ENCODE measurements at regions not wholly inside any gene's neighbourhood (a gene's known extent, or its start where the extent isn't known, plus 50 kb on each side); places are given as distances from the start of the nearest gene placed in this dataset.

DNA sequence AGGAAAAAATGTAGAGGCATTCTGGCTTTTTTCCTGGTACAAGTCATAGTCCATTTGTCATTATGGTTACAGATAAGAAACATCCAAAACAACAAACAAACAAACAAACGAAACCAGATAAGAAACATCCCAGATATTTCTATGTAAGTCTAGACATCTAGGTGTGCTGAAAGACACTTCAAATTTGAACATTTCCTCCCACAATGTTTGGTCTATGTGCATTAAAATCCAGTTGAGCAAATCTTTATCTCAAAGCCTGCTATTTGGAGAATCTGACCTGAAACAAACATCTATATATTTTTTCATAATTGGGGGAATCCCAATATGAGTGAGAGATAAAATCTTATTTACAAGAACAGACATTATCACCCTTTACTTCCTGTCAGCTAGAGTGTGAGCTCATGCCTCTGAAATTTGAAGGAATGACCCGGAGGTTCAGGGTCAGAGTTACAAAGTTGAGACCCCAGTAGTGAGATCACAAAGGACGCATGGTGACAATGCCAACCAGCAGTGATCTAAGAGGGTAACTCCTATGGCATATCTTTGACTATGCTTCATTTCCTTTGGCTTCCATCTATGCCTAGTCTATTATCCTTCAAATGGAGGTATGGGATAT lies 182.9 kb upstream of the ATP1B1 start:
- DNase-seq = no peak

DNA sequence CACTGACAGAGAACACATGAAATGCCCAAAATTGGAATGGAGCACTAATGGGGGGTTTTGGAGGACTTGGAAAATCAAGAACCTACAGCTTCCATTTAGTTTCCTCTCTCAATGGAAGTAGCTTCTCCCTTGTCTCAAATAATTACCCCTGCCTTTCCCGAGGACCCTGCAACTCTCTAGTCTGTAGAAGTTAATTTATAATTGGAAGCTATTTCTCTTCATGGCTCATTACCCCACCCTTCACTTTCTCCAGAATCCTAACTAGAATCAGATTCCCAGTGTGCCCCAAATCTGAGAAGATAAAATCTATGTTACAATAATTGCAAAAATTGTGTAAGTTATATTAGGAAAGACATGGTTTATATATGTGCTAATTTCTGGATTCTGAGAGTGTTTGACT lies 181.5 kb upstream of the ATP1B1 start:
- no peak for DNase-seq

DNA sequence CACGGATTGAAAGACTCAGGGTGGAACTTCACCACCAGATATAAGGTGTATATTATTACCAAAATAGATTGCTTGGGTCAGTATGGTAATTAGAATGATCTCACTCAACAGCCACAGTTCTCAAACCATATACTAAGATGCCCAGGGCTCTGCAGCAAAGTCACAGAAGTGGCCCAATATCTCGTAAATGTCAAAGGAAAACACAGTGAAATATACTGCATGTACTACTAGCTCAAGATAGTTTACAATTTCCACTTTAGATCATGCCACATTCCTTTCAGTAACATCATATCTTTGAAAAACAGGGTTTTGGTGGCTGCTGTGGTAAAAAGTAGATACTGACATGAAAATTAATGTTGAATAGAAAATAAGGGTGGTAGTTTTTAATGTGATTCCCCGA lies 180.3 kb upstream of the ATP1B1 start:
- no peak for DNase-seq

DNA sequence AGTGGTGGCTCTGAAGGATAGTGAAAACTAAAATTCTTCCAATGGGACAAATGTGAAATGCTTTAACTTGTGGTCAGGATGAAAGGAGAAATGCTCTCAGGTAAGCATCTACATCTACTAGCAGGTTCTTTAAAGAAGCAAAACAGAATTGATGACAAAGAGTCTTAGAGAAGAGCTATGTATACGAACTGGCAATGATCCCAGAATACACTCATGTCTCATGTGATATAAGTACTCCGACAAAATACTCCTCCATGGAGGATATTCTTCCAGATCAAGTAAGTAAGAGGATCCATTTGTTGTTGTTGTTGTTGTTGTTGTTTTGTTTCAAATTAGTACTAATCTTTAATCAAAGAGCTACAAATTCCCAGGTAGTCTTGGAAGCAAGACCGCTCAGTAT lies 174.0 kb upstream of the ATP1B1 start:
- DNase-seq = no peak

DNA sequence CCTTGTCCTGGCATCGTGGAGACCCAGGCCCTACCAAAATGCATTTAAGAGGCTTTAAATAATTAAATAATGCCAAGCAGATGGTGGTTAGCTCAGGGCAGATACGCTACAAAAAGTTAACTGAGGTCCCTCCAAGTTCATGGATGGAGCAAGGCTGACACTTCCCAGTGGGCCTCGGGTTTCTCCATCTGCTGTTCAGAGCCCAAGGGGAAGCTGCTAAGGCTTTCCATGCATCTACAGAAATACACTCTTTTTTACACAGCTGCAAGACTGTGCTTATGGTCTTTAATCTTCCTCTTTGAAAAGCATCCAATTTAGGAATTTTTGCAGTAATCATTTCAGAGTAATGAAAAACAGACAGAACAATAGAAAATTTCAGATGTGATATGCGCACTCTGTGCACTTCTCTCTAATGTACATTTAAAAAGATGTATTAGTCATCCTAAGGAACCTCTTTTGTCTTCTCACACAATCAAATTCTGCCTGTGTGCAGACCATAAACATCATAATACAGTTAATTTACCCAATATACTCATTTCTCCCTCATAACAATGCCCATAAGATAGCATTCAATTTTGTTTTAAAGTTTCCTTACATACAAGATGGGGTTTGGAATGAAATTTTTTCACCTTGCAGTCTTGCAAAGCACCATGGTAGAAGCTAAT lies 173.2 kb upstream of the ATP1B1 start:
- no peak for DNase-seq

DNA sequence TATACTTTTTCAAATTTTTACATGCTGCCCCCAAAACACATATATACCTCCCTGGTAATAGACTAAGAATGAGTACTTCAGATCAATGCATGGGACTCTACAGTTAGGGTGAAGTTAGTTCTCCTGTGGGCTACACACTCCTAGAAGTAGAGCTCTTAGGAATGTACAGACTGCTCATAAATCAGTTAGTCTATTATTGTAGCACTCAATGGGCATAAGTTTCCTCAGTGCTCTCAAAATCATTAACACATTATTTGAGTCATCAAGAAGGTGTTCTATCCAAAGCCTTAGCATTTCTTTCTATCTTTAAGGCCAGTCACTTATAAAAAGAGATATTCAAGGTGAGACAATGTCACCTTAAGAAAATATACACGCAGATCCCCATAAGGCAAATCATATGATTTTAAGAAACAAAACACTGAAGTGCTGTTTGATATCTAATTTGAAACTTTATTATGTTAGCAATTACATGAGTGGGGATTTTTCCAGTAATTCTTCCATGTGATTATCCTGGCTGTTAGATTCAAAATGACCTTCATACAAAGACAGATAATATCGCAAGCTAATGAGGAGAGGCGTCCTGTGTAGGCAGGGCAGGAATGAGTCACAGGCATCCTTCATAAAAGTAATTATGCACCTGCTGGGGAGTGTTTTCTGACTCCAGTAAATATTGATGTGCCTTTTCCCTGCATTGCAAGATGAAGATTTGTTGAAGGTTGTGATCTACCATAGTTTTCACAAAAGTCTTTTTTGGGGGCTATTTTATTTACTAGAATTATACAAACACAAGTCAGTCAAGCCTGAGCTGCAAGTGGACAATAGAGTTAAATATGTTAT lies 167.2 kb upstream of the ATP1B1 start:
- DNase-seq = no peak

DNA sequence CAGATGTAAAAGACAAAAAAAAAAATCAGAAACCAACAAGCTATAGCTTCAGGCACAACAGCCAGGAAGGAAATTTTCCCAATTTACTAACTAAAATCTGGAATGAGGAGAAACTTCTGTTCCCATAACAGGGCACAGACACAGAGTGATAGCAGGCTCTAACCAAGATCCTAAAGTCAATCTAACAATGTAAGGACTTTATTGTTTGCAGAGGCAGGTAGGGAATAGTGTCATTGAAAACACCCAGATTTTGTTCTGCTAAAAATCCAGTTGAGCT lies 166.6 kb upstream of the ATP1B1 start:
- no peak for DNase-seq

DNA sequence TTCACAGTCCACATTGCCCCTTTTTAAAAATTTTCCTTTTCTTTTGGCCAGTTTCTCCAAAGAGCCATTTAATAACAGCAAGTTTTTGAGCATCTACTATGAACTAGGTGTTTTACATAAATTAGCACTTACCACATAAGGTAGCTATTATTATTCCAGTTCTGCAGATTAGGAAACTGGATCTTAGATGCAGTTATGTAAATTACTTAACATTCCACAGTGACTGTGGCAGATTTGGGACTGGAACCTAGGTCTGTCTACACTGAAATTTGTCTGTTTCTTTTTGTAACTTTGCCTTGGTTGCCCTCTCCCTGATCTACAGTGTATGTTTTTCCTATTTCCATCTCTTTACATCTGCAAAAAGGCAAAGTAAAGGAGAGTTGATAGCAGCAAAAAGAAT lies 164.8 kb upstream of the ATP1B1 start:
- DNase-seq = no peak

DNA sequence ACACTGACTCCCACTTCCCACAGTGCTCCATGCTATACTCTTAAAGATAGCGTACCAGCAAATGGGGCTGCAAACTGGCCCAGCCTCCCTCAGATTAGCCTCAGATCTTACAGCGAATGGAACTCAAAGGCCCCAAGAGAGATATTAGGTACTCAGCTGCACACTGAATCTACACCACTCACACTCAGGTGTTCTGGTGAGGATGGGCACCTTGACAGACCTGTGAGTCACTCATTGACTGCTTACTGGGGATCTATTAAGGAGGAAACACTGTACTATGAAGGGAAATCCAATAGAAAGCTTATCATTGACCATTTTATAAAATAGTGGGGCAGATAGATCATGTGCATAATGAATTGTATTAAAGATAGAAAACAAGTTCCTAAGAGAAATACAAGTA lies 164.3 kb upstream of the ATP1B1 start:
- no peak for DNase-seq

DNA sequence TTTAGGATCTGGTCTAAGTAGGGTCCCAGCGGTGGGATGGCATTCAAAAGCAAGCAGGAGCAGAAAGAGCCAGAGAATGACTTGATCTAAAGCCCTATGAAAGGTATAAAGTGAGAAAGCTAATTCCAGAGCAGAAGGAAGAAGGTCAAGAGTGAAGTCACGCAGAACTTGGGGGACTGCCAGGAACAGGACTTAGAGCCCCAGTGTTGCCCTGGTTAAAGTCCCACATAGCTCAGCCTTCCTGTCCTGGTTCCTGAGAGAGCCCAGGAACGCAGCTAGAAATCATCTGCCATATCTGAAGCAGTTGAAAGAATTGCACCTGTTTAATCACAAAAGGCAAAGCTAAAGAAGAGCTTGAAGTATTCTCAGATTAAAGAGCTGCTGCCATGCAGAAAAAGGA lies 160.6 kb upstream of the ATP1B1 start:
- no peak for DNase-seq

DNA sequence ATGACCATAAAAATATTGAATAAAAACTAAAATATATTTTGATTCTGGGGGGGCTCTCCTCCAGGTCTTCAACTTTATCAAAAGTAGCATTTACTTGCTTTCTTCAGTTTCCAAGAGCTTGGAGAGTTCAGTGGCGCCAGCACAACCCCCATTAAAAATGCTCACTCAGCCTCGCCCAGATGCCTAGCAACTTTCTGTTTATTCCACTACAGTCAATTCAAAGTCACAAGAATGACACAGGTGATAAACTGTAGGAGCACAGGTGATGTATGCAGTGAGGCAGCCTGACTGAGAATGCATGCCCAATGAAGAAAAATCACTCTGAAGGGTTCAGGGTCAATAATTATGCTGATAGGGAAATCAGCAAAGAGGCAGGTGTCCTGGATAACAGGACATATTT lies 159.4 kb upstream of the ATP1B1 start:
- DNase-seq = peak; percentile 42 to 57

DNA sequence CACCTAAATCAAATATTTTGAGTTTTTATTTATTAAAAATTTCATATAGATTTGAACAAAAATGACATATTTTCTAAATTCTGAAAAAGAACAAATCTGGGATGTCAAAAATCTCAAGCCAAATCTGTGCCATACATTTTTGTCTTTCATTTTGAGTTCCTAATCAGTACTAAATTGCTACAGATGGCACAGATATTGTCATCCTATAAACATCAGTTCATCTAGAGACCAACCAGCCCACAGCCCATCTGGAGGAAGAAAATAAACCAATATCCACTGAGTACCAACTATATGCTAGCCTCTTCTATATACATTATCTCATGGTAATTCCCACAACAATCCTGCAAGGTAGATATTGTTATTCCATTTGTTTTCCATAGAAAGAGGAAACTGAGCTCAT lies 156.8 kb upstream of the ATP1B1 start:
- DNase-seq = no peak

DNA sequence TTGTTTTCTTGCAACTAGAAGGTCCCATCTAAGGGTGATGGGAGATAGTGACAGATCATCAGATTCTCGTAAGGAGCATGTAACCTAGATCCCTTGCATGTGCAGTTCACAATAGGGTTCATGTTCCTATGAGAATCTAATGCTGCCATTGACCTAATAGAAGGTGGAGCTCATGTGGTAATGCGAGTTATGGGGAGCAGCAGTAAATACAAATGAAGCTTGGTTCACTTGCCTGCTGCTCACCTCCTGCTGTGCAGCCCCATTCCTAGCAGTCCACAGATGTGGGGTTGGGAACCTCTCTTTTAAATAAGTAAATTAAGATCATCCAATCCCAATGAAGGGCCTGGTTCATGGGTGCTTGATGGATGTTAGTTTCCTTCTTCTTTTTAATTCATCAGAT lies 148.7 kb upstream of the ATP1B1 start:
- DNase-seq = no peak

DNA sequence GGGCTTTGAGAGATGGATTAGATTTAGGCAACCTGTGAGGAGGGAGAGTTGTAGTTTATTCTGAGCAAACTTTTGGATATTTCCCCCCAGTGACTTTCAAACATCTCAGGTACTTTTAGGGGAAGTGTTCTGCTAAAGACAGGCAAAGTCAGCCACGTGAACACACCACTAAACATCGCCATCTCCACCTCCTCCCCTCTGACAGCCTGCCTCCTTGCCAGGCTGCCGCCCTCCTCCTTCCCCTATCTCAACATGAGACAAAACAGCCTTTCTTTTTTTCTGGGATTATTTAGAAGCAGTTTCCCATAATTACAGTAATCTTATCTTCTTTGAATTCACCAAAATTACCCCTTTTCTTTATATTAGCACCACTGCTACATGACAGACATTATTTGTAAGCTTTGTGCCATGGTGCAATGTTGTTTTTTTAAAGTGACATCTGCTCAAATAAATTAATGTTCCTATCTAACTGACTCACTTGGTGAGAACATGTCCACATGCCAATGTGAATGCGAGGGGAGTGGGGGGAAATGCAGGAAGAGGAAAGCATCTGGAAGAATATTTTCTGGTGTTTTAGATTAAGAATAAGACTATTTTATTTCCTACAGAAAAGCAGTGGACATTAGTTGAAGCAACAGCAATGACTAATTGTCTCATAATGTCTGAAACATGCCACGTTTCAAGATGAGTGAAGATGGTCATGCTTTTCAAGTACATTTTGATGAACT lies 147.8 kb upstream of the ATP1B1 start:
- no peak for DNase-seq

DNA sequence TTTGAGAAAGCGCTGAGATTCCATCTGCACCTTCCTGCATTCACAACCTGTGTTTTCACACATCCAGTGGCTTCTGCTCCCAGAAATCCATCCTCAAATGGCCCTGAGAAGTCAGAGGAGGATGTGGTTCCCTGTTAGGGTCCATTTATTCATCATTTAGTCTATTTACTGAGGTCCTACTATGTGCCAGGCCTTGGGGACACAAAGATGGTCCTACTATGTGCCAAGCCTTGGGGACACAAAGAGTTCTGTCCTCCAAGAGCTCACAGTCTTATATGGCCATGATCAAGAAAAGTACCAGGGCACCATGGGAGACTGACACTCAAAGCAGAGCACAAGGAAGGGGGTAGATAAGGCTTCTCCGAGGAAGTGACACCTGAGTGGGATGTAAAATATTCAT lies 147.1 kb upstream of the ATP1B1 start:
- no peak for DNase-seq

DNA sequence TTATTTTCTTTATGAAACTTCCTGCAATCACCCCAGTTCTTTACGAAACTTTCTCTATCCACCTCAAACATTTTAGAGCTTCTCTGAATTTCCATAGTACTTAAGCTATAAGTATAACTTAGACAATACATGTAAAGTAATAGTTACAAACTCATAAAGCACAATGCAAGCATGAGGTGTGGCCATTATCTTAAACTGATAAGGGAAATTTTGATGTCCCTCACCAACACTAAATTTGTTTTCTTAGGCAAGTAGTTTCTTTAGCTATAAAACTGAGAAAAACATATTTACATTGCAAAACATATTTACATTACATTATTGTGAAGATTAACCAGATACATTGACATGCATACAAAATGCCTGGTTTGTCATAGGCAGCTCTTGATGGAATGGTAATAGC lies 146.4 kb upstream of the ATP1B1 start:
- no peak for DNase-seq

DNA sequence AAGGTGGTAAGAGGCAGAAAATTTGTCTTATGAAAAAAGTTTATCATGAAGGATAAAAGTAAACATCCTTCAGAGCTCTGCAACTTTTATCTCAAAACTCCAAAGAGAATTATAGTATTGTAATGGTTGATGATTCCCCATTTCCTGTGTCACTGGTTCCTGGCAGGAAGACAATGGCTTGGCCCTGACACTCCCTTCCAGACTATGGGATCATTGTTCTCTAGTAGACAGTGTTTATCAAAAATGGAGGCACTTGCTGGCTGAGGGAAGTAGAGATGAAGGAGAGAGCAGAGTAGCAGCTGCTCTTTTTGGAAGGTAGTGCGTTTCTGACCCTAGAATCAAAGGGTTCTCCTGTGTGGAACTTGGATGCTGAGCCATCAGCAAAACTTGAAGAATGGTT lies 145.9 kb upstream of the ATP1B1 start:
- no peak for DNase-seq

DNA sequence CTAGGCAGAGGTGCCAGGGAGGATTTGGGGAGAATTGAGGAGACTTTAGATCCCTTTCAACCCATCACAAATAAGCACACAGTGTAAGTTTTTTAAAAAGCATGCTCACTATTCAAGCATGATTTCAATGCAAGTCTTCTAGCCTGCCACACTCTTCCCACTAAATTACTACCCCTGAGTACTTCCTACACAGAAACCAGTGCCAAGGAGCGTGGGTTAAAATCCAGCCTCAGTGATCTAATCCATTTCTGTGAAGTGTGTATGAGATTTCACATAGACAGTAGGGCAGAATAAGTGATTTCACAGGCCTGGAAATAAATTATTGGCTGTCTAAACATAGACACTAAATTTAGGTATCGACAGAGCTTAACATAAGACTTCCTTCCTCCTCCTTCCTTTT lies 142.9 kb upstream of the ATP1B1 start:
- no peak for DNase-seq

DNA sequence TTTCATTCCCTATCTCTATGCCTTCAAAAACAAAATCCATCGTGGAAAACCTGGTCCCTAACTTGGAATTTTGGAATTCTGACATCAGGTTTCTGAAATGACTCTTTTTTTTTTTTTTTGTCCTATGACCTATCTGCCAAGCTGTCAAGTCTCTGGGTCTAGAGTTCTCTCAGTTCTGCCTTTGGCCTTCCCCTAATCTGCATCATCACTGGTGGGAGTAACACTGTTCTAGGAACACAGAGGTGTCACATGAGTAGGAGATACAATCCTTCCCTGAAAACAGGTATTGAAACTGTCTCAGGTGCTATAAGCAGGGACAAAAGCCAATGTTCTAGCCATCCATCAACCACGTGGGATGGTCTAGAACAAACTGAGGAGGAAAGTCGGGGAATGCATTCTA lies 142.0 kb upstream of the ATP1B1 start:
- no peak for DNase-seq

DNA sequence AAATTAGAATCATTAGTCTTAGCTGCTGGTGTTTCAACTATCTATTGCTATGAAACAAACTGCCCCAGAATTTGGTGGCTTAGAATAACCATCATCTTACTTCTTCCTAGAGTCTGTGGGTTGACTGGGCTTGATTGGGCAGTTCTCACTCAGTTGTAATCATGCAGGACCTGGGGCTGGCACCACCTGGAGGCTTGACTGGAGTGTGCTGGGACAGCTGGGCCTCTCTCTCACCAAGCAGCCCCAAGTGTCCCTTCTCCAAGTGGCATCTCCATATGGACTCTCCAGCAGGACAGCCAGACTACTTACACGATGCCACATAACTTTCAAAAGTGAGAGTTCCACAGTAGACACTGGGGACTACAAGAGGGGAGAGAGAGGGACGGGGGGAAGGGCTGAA lies 140.3 kb upstream of the ATP1B1 start:
- DNase-seq = peak in 1 of 2 experiments; percentile 18

DNA sequence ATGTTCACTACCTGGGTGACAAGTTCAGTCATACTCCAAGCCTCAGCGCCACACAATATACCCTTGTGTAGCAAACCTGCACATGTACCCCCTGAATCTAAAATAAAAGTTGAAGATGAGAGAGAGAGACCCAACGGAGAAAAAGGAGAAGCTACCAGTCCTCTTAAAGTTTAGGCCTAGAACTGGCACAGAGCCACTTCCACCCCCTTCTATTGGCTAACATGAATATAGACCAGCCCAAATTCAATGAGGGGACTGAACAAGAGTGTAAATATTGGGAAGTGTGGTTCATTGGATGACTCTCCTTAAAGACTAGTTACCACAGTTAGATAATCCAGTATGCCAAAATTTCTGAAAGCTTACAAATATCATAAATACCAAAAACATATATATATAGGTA lies 139.9 kb upstream of the ATP1B1 start:
- DNase-seq = no peak

DNA sequence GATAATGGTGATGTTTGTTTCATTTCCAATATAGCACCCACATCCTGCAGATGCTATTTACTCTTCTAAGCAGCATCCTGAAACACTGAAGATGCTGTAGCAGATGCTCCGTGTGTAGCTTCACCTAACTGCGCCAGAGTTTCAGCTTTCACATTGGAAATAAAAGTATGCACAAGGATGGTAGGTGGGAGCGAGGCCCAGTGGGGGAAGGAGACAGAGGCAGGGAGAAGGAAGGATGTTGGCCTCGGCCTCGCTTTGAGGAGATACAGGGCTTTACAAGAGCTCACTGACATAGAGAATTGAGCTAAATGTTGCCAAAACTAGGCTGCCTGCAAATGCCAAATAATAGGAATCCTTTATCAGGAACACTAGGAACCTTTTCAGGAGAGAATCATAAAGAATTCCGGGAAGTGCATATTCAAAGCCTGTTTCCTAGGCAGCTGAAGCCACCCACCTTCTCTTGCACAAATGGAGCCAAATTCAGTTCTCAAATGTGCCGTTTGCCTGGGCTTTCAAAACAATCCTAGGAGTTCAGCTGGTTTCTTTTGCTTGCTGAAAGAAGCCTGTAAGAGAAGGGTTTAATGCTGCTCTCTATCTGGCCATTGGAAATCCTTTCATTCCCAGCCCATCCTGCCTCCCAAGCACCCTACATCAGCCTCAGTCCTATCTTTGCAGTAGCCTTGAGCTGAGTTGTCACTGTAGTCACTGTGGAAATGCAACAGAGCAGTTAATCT lies 135.4 kb upstream of the ATP1B1 start:
- DNase-seq = no peak

DNA sequence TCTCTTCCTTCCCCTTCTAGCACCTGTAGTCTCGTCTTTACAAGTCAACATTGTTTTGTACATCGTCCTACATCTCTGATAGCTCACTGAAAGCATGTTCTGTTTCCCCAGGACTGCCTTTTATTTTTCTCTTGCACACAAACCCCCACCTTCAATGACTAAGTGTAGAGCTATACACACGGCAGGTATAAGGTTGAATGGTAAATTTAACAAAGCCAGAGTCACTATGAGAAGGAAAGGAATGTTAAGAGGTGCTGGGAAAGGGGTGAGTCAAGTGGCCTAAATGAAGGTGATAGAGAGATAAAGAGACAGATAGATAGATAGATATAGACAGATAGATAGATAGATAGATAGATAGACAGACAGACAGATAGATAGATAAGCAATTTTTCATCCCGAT lies 134.3 kb upstream of the ATP1B1 start:
- no peak for DNase-seq

All from NCI-H526 (cell line).